ENCODE measurements at regions not wholly inside any gene's neighbourhood (a gene's known extent, or its start where the extent isn't known, plus 50 kb on each side); places are given as distances from the start of the nearest gene placed in this dataset.

DNA sequence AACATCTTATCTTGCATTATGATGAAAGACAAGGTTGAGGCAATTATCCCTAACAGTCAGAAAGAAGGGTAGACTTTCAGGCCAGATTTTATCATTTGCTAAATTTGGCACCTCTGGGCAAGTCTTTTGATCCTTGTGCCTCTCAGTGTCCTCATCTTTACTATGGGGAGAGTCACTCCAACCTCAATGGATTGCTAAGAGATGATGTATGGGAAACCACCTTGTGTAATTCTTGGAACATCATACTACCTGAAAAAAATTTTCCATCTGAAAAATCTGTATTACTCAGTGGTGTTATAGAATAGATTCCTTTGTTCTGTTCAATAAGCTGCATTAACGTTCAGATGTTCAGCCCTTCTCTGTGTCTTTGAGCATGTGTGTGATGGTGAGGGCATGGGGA lies 230.7 kb downstream of the TGFB2 start:
- no peaks in the 10 kb centered on the region for H3K36me3 ChIP-seq (ENCODE audit: insufficient read depth, low read length)
- H3K4me3 ChIP-seq: no peak overlapping the region
- no peak for DNase-seq (ENCODE audit: low read depth, low spot score)
- H3K9ac ChIP-seq (ENCODE audit: insufficient read length): no peak overlapping the region
- H3K27ac ChIP-seq: no peak overlapping the region
- no peak for TF ChIP-seq FOXP2 (optimal IDR thresholded peaks at IDR 0.05; ENCODE audit: control extremely low read depth, extremely low read length, insufficient read depth)
- no peak for TF ChIP-seq EZH2 (IDR thresholded peaks at IDR 0.05)
- no peak for TF ChIP-seq POLR2AphosphoS5 (IDR thresholded peaks at IDR 0.05; ENCODE audit: borderline replicate concordance, low read depth, low read length)
- H3K9me3 ChIP-seq (ENCODE audit: low read depth, low read length): no peaks in the 10 kb centered on the region

- Histone ChIP-seq H3K9me3 (ENCODE audit: low read depth, low read length) (no peaks in the 10 kb centered on the region), H3K36me3 (ENCODE audit: insufficient read depth, low read length) (no peaks in the 10 kb centered on the region), H3K9ac (ENCODE audit: insufficient read length) (no peak overlapping the region), H3K4me3 (no peak overlapping the region), H3K27ac (no peak overlapping the region)
- DNase-seq (ENCODE audit: low read depth, low spot score): no peak
- TF ChIP-seq FOXP2 (optimal IDR thresholded peaks at IDR 0.05; ENCODE audit: control extremely low read depth, extremely low read length, insufficient read depth) (no peak), POLR2AphosphoS5 (IDR thresholded peaks at IDR 0.05; ENCODE audit: borderline replicate concordance, low read depth, low read length) (no peak), EZH2 (IDR thresholded peaks at IDR 0.05) (no peak)
These were observed 237.5 kb downstream of the TGFB2 start for GRCh38 chr1:218582646-218583045.

DNA sequence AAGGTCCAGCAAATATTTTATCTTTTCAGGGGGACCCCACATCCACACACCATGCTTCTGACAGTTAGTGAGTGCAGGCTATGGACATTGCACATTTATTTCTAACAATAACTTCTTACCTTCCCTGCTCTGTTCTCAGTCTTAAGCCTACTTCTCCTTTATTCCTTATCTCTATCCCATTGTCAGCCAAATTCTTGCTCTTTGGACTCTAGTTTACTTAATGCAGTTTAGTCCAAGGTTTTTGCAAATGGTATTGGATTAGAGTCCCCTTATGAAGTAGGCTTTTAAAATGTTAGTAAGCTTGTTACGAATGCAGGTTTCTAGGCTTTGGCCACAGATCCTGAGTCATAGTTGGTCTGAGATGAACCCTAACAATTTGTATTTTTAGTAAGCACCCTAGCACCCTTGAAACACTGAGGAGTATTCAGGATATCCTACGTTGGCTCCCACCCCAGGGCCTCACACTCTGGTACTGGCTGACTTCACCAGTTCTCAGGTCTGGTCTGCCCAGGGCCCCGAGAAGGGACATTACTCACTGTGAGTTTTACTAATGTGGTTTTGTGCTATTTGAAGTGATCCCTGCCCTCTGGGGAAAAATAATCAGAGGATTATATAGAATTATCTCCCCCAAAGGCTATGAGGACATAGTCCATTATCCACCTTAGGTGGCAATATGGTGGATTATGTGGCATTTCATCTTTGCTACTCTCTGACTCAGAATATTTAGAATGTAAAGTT lies 239.5 kb downstream of the TGFB2 start:
- Histone ChIP-seq H3K36me3 (ENCODE audit: insufficient read depth, low read length) (no peaks in the 10 kb centered on the region), H3K9ac (ENCODE audit: insufficient read length) (no peak overlapping the region), H3K27ac (no peak overlapping the region), H3K4me3 (no peak overlapping the region), H3K9me3 (ENCODE audit: low read depth, low read length) (no peaks in the 10 kb centered on the region)
- TF ChIP-seq EZH2 (IDR thresholded peaks at IDR 0.05) (no peak), POLR2AphosphoS5 (IDR thresholded peaks at IDR 0.05; ENCODE audit: borderline replicate concordance, low read depth, low read length) (no peak), FOXP2 (optimal IDR thresholded peaks at IDR 0.05; ENCODE audit: control extremely low read depth, extremely low read length, insufficient read depth) (no peak)
- no peak for DNase-seq (ENCODE audit: low read depth, low spot score)

DNA sequence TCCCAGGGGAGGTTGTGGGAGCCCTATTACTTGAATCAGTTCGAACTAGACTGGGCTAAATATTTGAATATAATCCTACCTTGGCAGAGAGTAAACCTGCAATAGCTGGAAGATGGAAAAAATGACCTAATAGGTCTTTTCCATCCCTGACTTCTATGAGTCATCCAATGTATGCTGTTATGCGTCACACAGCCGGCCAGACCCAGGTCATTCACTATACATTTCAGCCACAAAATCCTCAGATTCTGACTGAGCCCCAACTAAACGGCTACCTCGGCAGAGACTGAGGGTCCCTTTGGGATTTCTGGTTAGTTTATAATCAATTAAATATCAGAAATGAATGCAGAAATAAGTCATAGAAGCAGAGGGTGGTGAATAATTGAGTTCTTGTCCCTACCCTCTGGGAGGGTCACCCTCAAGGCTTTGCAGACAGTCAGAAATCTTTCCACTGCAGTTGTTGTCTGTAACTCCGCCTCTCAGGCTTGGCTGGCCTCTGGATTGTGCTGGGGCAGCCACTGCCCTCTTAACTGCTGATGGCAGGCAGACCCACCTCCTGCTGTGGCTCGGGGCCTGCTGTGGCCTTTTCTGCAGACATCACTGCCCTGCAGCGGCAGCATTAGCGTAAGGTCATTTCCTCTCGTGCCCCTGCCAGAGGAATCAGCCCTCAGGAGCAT lies 240.5 kb downstream of the TGFB2 start:
- H3K36me3 ChIP-seq (ENCODE audit: insufficient read depth, low read length): no peaks in the 10 kb centered on the region
- no peak overlapping the region for H3K4me3 ChIP-seq
- DNase-seq (ENCODE audit: low read depth, low spot score): no peak
- no peak for TF ChIP-seq FOXP2 (optimal IDR thresholded peaks at IDR 0.05; ENCODE audit: control extremely low read depth, extremely low read length, insufficient read depth)
- TF ChIP-seq EZH2 (IDR thresholded peaks at IDR 0.05): no peak
- TF ChIP-seq POLR2AphosphoS5 (IDR thresholded peaks at IDR 0.05; ENCODE audit: borderline replicate concordance, low read depth, low read length): no peak
- H3K9ac ChIP-seq (ENCODE audit: insufficient read length): no peak overlapping the region
- H3K27ac ChIP-seq: no peak overlapping the region
- H3K9me3 ChIP-seq (ENCODE audit: low read depth, low read length): no peaks in the 10 kb centered on the region

DNA sequence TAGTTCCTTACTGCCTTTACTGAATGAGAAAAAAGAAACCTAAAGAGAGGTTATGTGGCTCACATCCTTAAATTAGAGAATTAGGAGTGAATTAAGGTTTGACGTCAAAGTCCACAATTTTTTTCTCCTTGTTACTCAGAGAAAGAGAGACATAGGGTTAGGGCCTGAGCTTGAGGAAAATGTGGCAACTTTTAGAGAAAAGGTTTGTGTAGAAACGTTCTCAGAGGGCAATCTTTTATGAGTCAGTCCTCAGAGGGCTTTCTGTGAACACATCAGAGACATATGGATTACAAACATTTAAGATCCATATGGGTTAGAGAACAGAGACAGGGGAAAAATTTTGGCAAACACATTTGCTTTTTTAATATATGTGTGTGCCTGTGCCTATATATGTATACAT lies 242.8 kb downstream of the TGFB2 start:
- TF ChIP-seq FOXP2 (optimal IDR thresholded peaks at IDR 0.05; ENCODE audit: control extremely low read depth, extremely low read length, insufficient read depth): no peak
- no peak for TF ChIP-seq EZH2 (IDR thresholded peaks at IDR 0.05)
- no peak for TF ChIP-seq POLR2AphosphoS5 (IDR thresholded peaks at IDR 0.05; ENCODE audit: borderline replicate concordance, low read depth, low read length)
- Histone ChIP-seq H3K9ac (ENCODE audit: insufficient read length) (no peak overlapping the region), H3K36me3 (ENCODE audit: insufficient read depth, low read length) (no peaks in the 10 kb centered on the region), H3K27ac (no peak overlapping the region), H3K4me3 (no peak overlapping the region), H3K9me3 (ENCODE audit: low read depth, low read length) (no peaks in the 10 kb centered on the region)
- no peak for DNase-seq (ENCODE audit: low read depth, low spot score)

GRCh38 chr1:218588540-218589172 lies 243.5 kb downstream of the TGFB2 start:
- Histone ChIP-seq H3K27ac (no peak overlapping the region), H3K4me3 (no peak overlapping the region), H3K9ac (ENCODE audit: insufficient read length) (no peak overlapping the region), H3K36me3 (ENCODE audit: insufficient read depth, low read length) (no peaks in the 10 kb centered on the region), H3K9me3 (ENCODE audit: low read depth, low read length) (no peaks in the 10 kb centered on the region)
- TF ChIP-seq POLR2AphosphoS5 (IDR thresholded peaks at IDR 0.05; ENCODE audit: borderline replicate concordance, low read depth, low read length) (no peak), FOXP2 (optimal IDR thresholded peaks at IDR 0.05; ENCODE audit: control extremely low read depth, extremely low read length, insufficient read depth) (no peak), EZH2 (IDR thresholded peaks at IDR 0.05) (no peak)
- no peak for DNase-seq (ENCODE audit: low read depth, low spot score)

DNA sequence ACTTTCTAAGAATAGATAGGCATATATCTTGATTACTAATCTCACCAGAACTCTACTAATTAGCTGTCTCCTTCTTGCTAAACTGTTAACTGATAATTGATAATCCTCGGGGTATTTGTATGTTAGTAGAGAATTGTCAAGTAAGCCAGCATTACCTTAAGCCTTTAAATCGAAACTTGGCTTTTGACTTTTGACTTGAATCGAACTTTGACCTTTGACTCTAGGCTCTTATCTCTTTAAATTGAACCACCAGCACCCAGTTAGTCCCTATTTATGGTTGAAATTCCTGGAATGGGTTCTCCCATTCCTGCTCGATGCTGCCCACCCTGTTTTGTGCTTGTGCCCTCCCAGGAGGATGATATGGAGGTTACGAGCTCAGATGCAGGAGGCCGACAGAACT lies 244.4 kb downstream of the TGFB2 start:
- H3K27ac ChIP-seq: no peak overlapping the region
- TF ChIP-seq FOXP2 (optimal IDR thresholded peaks at IDR 0.05; ENCODE audit: control extremely low read depth, extremely low read length, insufficient read depth) (no peak), POLR2AphosphoS5 (IDR thresholded peaks at IDR 0.05; ENCODE audit: borderline replicate concordance, low read depth, low read length) (no peak), EZH2 (IDR thresholded peaks at IDR 0.05) (no peak)
- no peaks in the 10 kb centered on the region for H3K36me3 ChIP-seq (ENCODE audit: insufficient read depth, low read length)

GRCh38 chr1:218591966-218592365 lies 246.8 kb downstream of the TGFB2 start:
- TF ChIP-seq POLR2AphosphoS5 (IDR thresholded peaks at IDR 0.05; ENCODE audit: borderline replicate concordance, low read depth, low read length) (no peak), FOXP2 (optimal IDR thresholded peaks at IDR 0.05; ENCODE audit: control extremely low read depth, extremely low read length, insufficient read depth) (no peak), EZH2 (IDR thresholded peaks at IDR 0.05) (no peak)
- DNase-seq (ENCODE audit: low read depth, low spot score): no peak
- Histone ChIP-seq H3K36me3 (ENCODE audit: insufficient read depth, low read length) (no peaks in the 10 kb centered on the region), H3K9me3 (ENCODE audit: low read depth, low read length) (no peaks in the 10 kb centered on the region), H3K9ac (ENCODE audit: insufficient read length) (no peak overlapping the region), H3K27ac (no peak overlapping the region), H3K4me3 (no peak overlapping the region)

More for the DNA sequence above, 244.4 kb downstream of the TGFB2 start:
- Histone ChIP-seq H3K4me3 (no peak overlapping the region), H3K9ac (ENCODE audit: insufficient read length) (no peak overlapping the region), H3K9me3 (ENCODE audit: low read depth, low read length) (no peaks in the 10 kb centered on the region)
- no peak for DNase-seq (ENCODE audit: low read depth, low spot score)
